NCI-H1105 treated with DMSO at 0.1 percent for 48 hours (cell line): ENCODE measurements at regions not wholly inside any gene's neighbourhood (a gene's known extent, or its start where the extent isn't known, plus 50 kb on each side); places are given as distances from the start of the nearest gene placed in this dataset.

Experiments
- DNase-seq: peaks from one replicate; lab custom pipeline; 2025; lab: John Stamatoyannopoulos, UW

DNA sequence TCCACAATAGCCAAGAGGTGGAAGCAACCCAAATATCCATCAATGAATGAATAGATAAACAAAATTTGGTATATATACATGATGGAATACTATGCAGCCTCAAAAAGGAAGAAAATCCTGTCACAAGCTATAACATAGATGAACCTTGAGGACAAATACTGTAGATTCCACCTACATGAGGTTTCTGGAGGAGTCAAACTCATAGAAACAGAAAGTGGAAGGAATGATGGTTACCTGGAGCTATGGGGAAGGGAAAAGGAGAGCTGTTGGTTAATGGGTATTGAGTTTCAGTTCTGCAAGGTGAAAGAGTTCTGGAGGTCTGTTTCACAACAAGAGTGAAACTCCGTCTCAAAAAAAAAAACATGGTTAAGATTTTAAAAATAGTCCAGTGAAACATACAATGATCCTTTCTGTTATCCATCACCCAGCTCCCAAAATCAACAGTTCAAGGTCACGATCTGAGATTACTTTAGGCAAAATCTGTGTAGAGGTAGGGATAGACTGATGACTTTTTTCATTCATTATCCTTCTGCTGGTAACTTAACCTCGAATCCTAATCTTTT is 80.8 kb upstream of the HNRNPU start:
- no peak for DNase-seq

DNA sequence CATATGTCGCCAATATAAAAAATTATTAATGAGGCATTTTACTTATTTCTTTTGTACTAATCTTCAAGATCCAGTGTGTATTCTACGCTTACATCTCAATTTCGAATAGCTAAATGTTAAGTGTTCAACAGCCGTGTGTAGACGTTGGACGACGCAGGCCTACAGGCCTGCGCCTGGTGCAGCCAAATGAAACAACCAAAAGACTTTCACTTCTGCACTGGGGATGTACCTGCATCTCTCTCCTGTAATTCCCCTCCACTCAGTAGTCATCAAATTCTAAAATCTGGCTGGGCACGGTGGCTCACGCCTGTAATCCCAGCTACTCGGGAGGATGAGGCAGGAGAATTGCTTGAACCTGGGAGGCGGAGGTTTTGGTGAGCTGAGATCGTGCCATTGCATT is 76.8 kb upstream of the HNRNPU start:
- DNase-seq: no peak

DNA sequence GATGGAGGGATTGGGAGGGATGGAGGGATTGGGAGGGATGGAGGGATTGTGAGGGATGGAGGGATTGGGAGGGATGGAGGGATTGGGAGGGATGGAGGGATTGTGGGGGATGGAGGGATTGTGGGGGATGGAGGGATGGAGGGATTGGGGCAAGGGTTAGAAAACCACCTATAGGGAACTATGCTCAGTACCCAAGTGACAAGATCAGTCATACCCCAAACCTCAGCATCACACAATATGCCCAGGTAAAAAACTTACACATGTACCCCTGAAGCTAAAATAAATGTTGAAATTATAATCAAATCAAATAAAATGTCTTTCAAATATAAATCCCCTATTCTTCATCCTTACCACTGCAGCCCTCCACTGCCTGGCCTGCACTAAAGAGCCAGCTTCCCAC is 72.8 kb upstream of the HNRNPU start:
- no peak for DNase-seq

DNA sequence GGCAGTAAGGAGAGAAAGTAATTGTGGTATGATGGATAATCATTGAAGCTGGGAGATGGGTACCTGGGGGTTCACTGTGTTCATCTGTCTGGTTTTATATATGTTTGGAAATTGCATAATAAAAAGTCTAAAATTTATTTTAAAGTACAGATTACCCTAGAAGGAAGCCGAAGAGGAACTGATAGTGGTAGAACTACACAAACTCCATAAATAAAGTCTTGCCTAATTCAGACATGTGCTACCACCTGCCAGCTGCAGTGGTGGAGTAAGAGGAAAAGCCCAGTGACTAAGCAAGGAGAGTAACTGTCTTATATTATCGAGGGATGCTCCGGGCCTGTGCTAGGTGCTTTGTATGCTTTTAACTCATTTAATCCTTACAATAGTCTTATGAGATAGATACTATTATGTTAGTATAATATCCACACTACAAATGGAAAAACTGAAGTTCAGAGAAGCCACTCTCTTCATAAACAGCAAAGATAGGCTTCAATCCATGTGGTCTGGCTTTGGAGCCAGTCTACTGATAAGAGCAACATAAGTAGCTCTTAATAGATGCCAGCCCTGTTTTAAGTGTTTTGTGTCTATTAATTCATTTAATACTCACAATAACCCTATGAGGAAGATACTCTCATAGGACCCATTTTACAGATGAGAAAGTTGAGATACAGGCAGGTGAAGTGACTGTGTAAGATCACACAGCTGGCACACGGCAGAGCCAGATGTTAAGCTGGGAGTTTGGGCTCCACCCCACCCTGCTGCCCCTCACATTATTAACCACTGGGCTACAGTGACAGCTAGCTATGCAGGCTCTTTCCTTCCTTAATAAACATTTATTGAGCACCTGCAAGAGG is 56.8 kb upstream of the HNRNPU start:
- no peak for DNase-seq

DNA sequence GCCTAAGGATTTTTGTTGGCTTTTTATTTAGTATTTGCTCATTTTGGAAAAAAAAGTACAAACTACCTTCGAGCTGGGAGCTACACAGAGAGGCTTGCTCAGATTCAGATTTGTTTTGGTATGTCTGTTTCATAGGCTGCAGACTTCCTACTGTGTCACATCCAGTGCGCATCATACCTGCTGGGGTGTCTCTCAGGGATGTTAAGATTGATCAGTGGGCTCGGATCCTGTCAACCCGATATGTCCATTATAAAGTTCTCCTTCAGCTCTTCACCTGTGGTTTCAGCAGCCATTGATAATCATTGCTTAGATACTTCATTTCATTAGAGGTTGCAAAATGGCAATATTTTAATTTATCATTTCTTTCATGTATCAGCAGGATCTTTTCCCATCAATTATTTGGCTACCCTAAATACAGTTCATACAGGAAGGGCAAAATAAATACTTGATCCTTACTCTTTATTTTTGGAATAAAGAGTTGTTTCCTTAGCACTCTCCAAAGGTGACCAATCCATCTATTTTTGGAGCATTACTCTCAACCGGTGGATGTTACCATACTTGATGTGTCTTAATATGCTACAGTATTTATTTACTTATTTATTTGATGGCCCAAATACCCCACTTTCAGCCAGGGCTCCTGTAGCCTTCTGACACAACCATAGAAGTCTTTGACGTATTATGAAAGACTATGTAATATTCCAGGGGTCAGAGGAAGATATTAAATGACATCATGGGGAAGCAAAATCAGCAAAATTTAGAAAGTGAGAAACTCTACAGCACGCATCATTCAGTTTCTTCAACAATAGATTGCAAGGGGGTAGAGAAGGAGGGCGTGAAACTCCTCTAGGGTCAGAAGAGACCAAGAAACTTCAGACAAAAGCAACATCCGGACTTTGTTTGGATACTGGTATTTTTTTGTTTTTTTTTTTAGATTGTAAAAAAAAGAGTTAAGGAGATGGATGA is 55.3 kb upstream of the HNRNPU start:
- no peak for DNase-seq

DNA sequence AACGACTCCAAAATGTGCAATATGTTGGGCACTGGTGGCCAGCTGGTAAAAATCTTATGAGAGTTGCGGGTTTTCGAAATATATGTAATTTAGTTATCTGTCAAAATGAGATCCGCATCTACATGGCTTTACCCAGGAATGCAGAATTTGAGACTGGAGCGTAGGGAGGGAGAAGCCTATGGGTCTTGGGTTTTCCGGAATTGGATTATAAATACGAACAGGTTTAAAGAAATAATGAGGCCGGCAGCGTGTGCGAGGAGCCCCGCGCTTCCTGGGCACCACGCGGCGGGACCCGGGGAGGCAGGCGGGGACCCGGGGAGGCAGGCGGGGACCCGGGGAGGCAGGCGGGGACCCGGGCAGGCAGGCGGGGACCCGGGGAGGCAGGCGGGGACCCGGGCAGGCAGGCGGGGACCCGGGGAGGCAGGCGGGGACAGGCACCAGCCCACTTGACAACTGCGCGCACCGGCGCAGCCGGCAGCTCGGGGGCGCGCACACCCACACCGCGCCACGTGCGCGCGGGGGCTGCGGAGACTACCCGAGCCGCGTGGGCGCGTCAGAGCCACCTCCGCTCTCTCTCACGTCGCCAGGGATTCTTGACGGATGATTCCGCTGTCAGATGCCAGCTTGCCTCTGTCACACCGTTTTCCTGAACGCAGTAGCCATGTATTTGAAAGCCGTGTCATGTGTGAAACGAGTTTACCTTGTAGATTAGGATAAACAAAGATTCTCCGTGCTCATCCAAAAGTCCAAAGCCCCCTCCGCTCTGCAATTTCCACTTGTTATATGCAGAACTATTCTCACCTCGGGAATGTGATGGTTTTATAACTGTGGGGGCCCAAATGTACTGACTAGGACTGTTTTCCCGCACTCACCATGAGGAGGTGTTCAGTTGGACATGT is 54.3 kb upstream of the HNRNPU start:
- peak; percentile 12 for DNase-seq

DNA sequence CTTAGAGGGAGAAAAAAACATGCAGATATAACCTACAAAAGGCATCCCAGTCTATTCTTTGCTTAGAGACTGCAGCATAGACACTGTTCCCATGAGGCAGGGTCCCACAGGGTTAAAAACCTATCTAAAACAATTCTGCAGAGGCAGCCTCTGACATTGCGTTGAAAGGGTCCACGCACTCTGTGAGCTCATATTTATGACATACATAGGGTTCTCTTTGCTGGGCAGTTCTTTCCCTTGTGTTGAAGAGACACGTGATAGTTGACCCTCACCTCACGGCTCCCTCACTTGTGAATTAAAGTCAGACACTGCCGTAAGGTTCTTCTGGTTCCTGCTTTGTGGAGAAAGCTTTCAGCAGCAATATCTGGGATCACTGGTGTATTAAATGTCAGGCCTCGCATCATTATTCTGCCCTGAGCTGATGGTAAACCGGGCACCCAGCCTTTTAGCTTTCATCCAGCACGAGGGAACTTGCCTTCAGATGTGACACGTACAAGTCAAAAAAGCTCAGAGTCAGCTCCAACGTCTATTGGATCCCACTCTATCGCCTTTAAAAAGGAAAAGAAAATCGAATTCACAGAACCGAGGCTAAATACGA is 52.8 kb upstream of the HNRNPU start:
- no peak for DNase-seq

DNA sequence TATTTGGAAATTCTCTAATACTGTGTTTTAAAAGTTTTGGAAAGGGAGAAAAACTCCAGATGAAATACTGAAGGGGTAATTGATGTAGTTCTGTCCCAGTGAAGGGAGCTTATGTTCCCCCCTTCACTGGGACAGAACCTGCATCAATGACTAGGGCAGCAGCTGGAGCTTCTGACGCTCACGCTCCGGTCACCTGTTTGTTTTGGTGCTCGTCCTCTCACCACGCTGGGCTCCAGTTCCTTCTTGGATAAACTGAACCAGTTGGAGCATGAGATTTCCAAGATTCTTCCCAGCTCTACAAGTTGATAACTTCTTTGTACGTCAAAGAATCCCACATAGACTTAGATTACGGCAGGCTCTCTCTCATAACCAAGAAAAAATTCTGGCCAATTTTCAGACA is 51.4 kb upstream of the HNRNPU start:
- DNase-seq: no peak

DNA sequence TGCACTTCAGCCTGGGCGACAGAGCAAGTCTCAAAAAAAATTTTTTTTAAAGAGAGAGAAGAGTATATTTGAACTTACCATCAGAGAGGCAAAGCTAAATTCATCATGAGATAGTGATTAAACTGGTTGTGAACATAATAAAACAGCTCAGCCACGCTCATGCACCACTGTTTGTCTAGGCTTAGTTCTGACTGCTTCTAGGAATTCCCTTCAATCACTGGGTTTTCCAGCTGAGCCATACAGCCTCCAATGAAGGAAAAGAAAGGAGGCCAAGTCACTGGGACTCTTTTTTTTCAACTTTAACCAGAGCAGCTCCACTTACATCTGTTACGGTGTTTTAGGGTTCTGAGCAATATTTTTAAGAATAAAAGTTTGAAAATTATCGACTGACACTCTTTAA is 50.4 kb upstream of the HNRNPU start:
- DNase-seq: no peak
